HepG2 (cell line): ENCODE measurements at regions not wholly inside any gene's neighbourhood (a gene's known extent, or its start where the extent isn't known, plus 50 kb on each side); places are given as distances from the start of the nearest gene placed in this dataset.

Experiments
- ADNP ChIP-seq: sonication (generic); formaldehyde crosslinking; IDR thresholded peaks from 2 replicates; pipeline ENCODE4 v1.4.0; 2020; ENCODE audit warnings: missing genetic modification reagents
- ATF6 ChIP-seq: sonication (generic); formaldehyde crosslinking; conservative IDR thresholded peaks from 2 replicates; pipeline ENCODE4 v1.4.0; 2020; ENCODE audit warnings: missing genetic modification reagents
- BATF2 ChIP-seq: sonication (generic); formaldehyde crosslinking; IDR thresholded peaks from 2 replicates; pipeline ENCODE4 v1.8.0; 2022; ENCODE audit warnings: mild to moderate bottlenecking, missing genetic modification reagents, moderate library complexity
- FOXK2 ChIP-seq: fragments of 450-650 bp; IDR thresholded peaks from 2 replicates; pipeline ENCODE4 v1.6.1; 2016
- HHEX ChIP-seq: IDR thresholded peaks from 2 replicates; pipeline ENCODE4 v1.6.1; 2016; ENCODE audit warnings: control low read depth
- KIAA2018 ChIP-seq: sonication (generic); formaldehyde crosslinking; IDR thresholded peaks from 2 replicates; pipeline ENCODE4 v1.5.0; 2020; ENCODE audit warnings: mild to moderate bottlenecking, missing genetic modification reagents, borderline replicate concordance
- TBX2 ChIP-seq: sonication (generic); formaldehyde crosslinking; IDR thresholded peaks from 2 replicates; pipeline ENCODE4 v1.5.0; 2020; ENCODE audit warnings: missing genetic modification reagents, mild to moderate bottlenecking, borderline replicate concordance
- ZNF264 ChIP-seq: sonication (generic); formaldehyde crosslinking; IDR thresholded peaks from 2 replicates; pipeline ENCODE4 v1.4.0; 2020; ENCODE audit warnings: missing genetic modification reagents
- ZSCAN12 ChIP-seq: sonication (generic); formaldehyde crosslinking; IDR thresholded peaks from 2 replicates; pipeline ENCODE4 v1.9.0; 2021; ENCODE audit warnings: mild to moderate bottlenecking, missing genetic modification reagents

- no peak for TF ChIP-seq KIAA2018 (CRISPR knock-in tag)
- no peak for TF ChIP-seq ZNF264 (CRISPR knock-in tag)
- no peak for TF ChIP-seq ZSCAN12 (CRISPR knock-in tag)
- no peak for TF ChIP-seq FOXK2
- TF ChIP-seq ADNP (CRISPR knock-in tag), result no peak
- no peak for TF ChIP-seq ATF6 (CRISPR knock-in tag)
- TF ChIP-seq HHEX (CRISPR knock-in tag), result no peak
- no peak for TF ChIP-seq TBX2 (CRISPR knock-in tag)
- no peak for TF ChIP-seq BATF2 (CRISPR knock-in tag)
Measured at GRCh38 chr7:120060875-120061274, 212.1 kb upstream of the KCND2 start (continued).
